HG03565 (cell line): ENCODE measurements at regions not wholly inside any gene's neighbourhood (a gene's known extent, or its start where the extent isn't known, plus 50 kb on each side); places are given as distances from the start of the nearest gene placed in this dataset.
"Not testable (repeated sequence)": the region's sequence is repeated elsewhere in the genome, so short reads cannot be mapped to it uniquely, and the experiment has no call there.

Experiments used
- ATAC-seq: cut with Tn5 transposase; IDR thresholded peaks from one replicate; pipeline ENCODE4 v1.9.1; 2021; ENCODE audit warnings: mild to moderate bottlenecking, moderate library complexity; ENCODE audit not compliant: unreplicated experiment

DNA sequence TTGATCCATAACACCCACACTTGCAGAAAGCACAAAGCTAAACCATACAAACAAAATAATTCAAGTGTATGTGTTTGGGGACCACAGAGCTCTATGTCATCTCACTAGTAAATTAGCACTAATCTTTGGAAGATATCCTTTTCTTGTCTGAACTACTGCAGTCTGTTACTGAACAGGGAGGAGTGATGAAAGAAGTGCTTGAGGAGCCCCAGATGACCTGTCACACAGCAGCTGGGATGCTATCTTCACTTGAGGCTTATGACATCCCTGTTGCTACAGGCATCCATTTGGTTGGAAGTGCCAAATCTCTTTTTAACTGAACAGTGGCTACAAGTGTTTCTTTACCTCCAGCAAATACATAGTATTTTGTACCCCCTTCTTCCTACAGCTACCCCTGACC, 386.3 kb upstream of the CHAC2 start:
- ATAC-seq = no peak

DNA sequence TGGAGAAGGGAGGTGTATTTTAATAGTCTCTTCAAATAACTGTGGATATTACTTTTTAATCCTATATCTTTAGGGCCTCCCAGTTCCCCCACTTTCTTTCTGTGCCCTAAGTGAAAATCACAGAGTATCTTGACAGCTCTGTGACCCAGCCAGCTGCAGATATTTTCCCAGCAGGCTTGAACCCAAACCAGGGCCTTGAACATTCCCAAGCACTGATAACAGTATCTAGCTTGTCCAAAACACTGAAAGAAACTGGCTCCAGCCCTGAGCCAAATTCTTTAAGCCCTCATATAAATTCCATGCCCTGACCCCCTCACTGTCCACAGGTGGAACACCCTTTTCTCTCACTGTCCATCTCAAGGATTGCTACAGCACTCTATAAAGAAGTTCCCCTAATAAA, 388.1 kb upstream of the CHAC2 start:
- no peak for ATAC-seq

- ATAC-seq = no peak
Measured at GRCh38 chr2:53378791-53379190, 388.8 kb upstream of the CHAC2 start.

DNA sequence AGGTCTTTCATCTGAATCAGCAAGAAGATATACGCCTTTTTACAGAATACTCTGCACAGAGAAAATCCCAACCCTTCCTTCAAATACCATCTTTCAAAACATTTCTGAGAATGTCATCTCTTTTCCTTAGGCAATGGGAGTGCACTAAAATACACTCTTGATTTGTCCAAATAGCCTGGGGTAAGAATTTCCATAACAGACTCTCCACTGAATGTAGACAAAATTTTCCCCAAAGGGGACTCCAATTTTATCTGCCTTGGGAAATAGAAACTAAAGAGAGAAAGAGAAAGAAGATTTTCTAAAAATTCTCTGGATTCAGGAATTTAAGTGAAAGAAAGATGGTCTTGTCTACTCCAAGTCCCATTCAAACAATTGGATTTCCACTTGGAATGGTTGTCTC, 394.5 kb upstream of the CHAC2 start:
- no peak for ATAC-seq

- no peak for ATAC-seq
Measured at GRCh38 chr2:53366543-53366942, 401.1 kb upstream of the CHAC2 start.

GRCh38 chr2:53362934-53363333, 404.7 kb upstream of the CHAC2 start:
- ATAC-seq = no peak

GRCh38 chr2:53356291-53356905, 411.2 kb upstream of the CHAC2 start:
- no peak for ATAC-seq

- ATAC-seq = no peak
Measured at GRCh38 chr2:53353135-53354114, 414.2 kb upstream of the CHAC2 start.

DNA sequence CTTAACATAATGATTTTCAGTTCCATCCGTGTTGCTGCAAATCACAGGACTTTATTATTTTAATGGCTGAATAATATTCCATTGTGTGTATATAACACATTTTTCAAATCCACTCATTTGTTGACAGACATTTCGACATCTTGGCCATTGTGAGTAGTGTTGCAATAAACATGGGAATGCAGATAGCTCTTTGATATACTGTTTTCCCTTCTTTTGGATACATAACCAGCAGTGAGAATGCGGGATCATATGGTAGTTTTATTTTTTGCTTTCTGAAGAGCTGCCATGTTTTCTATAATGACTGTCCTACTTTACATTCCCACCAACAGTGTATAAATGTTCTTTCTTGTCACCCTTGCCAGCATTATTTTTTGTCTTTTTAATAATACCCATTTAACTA, 420.3 kb upstream of the CHAC2 start:
- no peak for ATAC-seq

- no peak for ATAC-seq
Measured at GRCh38 chr2:53342248-53342647, 425.4 kb upstream of the CHAC2 start.

- ATAC-seq = no peak
Measured at GRCh38 chr2:53334610-53335009, 433.0 kb upstream of the CHAC2 start.

DNA sequence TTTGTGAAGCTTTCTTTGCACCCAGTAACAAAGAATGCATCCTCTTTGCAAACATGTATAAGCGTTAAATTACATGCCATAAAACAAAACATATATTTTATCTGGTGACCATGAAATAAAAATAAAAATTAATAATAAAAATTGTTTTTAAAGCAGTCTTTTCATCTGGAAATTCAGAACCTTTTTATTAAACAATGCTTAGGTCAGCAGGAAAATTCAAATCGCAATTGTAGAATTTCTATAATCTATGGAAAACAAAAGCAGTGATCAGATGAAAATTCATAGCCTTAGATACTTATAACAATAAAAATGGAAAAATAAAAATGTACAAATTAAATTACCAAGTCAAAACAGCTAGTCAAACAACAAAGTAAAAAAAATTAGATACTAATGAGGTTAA, 435.9 kb upstream of the CHAC2 start:
- ATAC-seq = no peak

DNA sequence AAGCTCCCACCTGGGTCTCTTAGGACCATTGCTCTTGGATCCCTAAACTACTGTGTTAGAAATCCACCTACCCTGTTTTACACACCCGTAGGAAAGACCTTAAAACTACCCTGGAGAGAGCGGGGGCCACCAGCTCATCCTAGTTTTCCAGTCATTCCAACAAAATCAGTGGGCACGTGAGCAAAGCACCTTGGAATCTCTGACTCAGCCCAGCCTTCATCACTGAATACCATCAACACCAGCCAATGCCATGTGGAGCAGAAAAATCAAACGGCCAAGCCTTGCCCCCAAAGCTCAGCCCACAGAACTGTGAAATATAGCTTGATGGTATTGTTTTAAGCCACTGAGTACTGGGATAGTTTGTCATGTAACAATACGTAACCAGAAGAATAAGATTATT, 449.7 kb upstream of the CHAC2 start:
- ATAC-seq = no peak

DNA sequence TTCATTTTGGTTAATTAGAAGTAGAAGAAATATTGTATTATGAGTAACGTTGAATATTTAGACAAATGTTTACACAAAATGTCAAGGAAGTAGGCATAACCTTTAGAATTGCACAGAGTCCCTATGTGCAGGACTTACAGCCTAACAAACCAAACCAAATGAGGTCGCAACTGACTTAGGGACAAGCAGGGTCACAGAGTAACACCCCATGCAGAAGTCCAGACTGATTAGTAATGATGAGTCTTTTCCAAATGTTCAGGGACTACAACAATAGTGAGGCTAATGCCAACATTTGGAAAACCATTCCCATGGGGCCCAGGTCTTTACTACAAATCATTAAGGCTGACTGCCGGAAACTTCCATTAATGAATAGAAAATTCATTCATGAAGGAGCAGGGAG, 452.5 kb upstream of the CHAC2 start:
- no peak for ATAC-seq

DNA sequence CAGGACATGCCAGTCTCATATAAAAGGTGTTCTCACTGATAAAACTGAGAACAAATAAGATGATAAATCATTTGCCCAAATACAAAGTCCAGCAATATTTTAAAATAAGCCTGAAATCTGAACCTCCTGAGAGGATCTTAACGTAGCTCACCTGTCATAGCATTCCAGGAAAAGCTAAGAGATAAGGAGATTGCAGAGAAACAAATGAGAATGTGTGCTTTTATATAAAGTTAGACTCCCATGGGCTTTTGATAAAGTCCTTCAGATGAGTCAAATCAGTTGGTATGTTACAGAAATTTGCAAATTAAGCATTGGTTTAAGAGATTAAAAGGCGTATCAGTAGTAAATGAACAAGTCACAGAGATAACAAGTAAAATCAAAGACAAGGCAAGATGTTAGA, 452.9 kb upstream of the CHAC2 start:
- no peak for ATAC-seq

DNA sequence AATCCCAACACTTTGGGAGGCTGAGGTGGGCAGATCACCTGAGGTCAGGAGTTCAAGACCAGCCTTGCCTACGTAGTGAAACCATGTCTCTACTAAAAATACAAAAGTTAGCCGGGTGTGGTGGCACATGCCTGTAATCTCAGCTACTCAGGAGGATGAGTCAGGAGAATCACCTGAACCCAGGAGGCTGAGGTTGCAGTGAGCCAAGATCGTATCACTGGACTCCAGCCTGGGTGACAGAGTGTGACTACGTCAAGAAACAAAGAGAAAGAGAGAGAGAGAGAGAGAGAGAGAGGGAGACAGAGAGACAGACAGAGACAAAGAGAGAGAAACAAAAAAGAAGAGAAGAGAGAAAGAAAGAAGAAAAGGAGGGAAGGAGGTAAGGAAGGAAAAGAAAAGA, 454.0 kb upstream of the CHAC2 start:
- ATAC-seq = not testable (repeated sequence)

DNA sequence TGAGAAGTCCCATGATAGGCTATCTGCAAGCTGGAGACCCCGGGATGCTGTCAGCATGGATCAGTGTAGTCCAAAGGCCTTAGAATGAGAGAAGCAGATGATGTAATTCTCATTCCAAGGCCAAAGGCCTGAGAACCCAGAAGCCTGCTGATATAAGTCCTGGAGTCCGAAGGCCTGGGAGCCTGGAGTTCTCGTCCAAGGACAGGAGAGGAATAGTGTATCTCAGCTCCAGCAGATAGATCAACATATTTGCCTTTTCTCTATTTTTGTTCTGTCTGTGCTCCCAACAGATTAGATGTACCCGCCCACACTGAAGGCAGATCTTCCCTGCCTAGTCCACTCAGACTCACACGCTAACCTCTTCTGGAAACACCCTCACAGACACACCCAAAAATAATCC, 454.9 kb upstream of the CHAC2 start:
- ATAC-seq = no peak

- no peak for ATAC-seq
Measured at GRCh38 chr2:53312181-53312580, 455.4 kb upstream of the CHAC2 start.

GRCh38 chr2:53303012-53303578, 464.5 kb upstream of the CHAC2 start:
- ATAC-seq = no peak

DNA sequence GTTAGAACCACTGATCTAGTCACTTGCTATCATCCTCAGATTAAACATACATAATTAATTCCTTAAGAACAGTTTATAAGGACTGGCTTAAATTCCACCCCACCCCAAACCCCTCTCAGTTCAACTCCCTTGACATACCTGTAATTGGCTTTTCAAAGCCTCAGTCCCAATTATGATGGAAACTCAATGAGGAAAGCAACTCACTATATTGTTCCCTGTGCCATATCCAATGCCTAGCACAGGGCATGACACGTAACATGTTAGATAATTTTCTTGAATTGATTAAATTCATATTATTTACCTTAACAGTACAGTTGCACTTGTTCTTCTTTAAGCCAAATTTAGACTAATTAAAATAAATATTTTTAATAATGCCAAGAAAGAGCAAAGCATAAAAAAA, 465.1 kb upstream of the CHAC2 start:
- ATAC-seq = no peak

- no peak for ATAC-seq
Measured at GRCh38 chr2:53289309-53290006, 478.1 kb upstream of the CHAC2 start.
